ENCODE measurements at regions not wholly inside any gene's neighbourhood (a gene's known extent, or its start where the extent isn't known, plus 50 kb on each side); places are given as distances from the start of the nearest gene placed in this dataset.

DNA sequence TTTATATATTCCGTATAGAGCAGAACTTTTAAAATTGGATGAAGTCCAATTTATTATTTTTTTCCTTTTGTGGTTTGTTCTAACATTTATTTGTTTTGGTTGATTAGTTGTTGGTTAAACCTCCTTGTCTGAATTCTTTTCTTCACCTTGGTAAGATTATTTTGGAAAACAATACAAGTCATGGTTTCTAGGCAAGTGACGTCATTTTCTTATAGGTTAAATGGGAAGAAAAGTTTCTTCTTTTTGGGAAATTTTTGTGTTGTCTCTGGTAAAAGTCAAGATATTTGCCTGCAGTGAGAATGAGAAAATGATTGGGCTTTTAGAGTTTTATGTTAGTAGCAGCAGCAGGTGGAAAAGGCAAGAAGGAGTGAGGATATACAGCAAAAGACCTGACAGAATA lies 197.9 kb downstream of the OTOR start:
- no peak overlapping the region for H3K4me3 ChIP-seq (ENCODE audit: low read depth, low read length)
- in situ Hi-C loops (cut with HindIII; ENCODE audit: low pct_ligation_motif_present, low sequenced_read_pairs), result no loop called here
- no peaks in the 10 kb centered on the region for H3K27me3 ChIP-seq (replicated peaks)
- no peak for DNase-seq
- no peak overlapping the region for H3K27ac ChIP-seq
- no peak for TF ChIP-seq CTCF (IDR thresholded peaks at IDR 0.05; ENCODE audit: low read depth, low read length, missing control alignments)
- H3K36me3 ChIP-seq (replicated peaks), result no peaks in the 10 kb centered on the region

- Histone ChIP-seq H3K36me3 (replicated peaks) (no peaks in the 10 kb centered on the region), H3K27me3 (replicated peaks) (no peaks in the 10 kb centered on the region), H3K4me3 (ENCODE audit: low read depth, low read length) (no peak overlapping the region), H3K27ac (no peak overlapping the region)
- no peak for DNase-seq
- TF ChIP-seq CTCF (IDR thresholded peaks at IDR 0.05; ENCODE audit: low read depth, low read length, missing control alignments), result no peak
- in situ Hi-C loops (cut with HindIII; ENCODE audit: low pct_ligation_motif_present, low sequenced_read_pairs), result no loop called here
Observed at GRCh38 chr20:16947479-16947878, 199.3 kb downstream of the OTOR start.

GRCh38 chr20:16951876-16952275 lies 203.7 kb downstream of the OTOR start:
- TF ChIP-seq CTCF (IDR thresholded peaks at IDR 0.05; ENCODE audit: low read depth, low read length, missing control alignments), result no peak
- H3K27me3 ChIP-seq (replicated peaks), result no peaks in the 10 kb centered on the region
- H3K4me3 ChIP-seq (ENCODE audit: low read depth, low read length), result no peak overlapping the region
- DNase-seq, result no peak
- H3K36me3 ChIP-seq (replicated peaks), result no peaks in the 10 kb centered on the region
- in situ Hi-C loops (cut with HindIII; ENCODE audit: low pct_ligation_motif_present, low sequenced_read_pairs), result no loop called here
- no peak overlapping the region for H3K27ac ChIP-seq

- DNase-seq, result no peak
- Histone ChIP-seq H3K27me3 (replicated peaks) (no peaks in the 10 kb centered on the region), H3K4me3 (ENCODE audit: low read depth, low read length) (no peak overlapping the region), H3K36me3 (replicated peaks) (no peaks in the 10 kb centered on the region), H3K27ac (no peak overlapping the region)
- in situ Hi-C loops (cut with HindIII; ENCODE audit: low pct_ligation_motif_present, low sequenced_read_pairs), result no loop called here
- TF ChIP-seq CTCF (IDR thresholded peaks at IDR 0.05; ENCODE audit: low read depth, low read length, missing control alignments), result no peak
Observed at GRCh38 chr20:16952965-16953364, 204.8 kb downstream of the OTOR start.

- H3K4me3 ChIP-seq (ENCODE audit: low read depth, low read length), result no peak overlapping the region
- no peak for TF ChIP-seq CTCF (IDR thresholded peaks at IDR 0.05; ENCODE audit: low read depth, low read length, missing control alignments)
- no peaks in the 10 kb centered on the region for H3K36me3 ChIP-seq (replicated peaks)
- in situ Hi-C loops (cut with HindIII; ENCODE audit: low pct_ligation_motif_present, low sequenced_read_pairs), result no loop called here
- DNase-seq, result no peak
- H3K27me3 ChIP-seq (replicated peaks), result no peaks in the 10 kb centered on the region
- H3K27ac ChIP-seq, result no peak overlapping the region
Observed at GRCh38 chr20:16953858-16954257, 205.7 kb downstream of the OTOR start.

- H3K27ac ChIP-seq, result no peak overlapping the region
- H3K27me3 ChIP-seq (replicated peaks), result no peaks in the 10 kb centered on the region
- DNase-seq, result no peak
- no peak overlapping the region for H3K4me3 ChIP-seq (ENCODE audit: low read depth, low read length)
- H3K36me3 ChIP-seq (replicated peaks), result no peaks in the 10 kb centered on the region
- no peak for TF ChIP-seq CTCF (IDR thresholded peaks at IDR 0.05; ENCODE audit: low read depth, low read length, missing control alignments)
- in situ Hi-C loops (cut with HindIII; ENCODE audit: low pct_ligation_motif_present, low sequenced_read_pairs), result no loop called here
Observed at GRCh38 chr20:16955462-16955861, 207.3 kb downstream of the OTOR start.

Measured in brain microvascular endothelial cell (primary cell).